ENCODE measurements at regions not wholly inside any gene's neighbourhood (a gene's known extent, or its start where the extent isn't known, plus 50 kb on each side); places are given as distances from the start of the nearest gene placed in this dataset.

- H3K4me3 ChIP-seq: no peak overlapping the region
- FAIRE-seq: no peak
These were observed 231.1 kb upstream of the RUNX1 start for GRCh38 chr21:35280231-35280630.

GRCh38 chr21:35275776-35276175, 226.7 kb upstream of the RUNX1 start:
- no peaks in the 10 kb centered on the region for H3K4me1 ChIP-seq
- no peak overlapping the region for H3K27ac ChIP-seq
- H3K4me3 ChIP-seq: no peak overlapping the region
- ChIA-PET CTCF (no interaction called here), POLR2A (no interaction called here)
- DNase-seq (ENCODE audit: low read depth in 1 of 2, low spot score in 1 of 2) (no peak), FAIRE-seq (no peak), ATAC-seq (no peak)
- no peak overlapping the region for H3K4me2 ChIP-seq
- 73% methylated on average over 3 of the region's 3 CpGs for WGBS (ENCODE audit: missing lambda C conversion rate)
- TF ChIP-seq ELK1 (IDR thresholded peaks at IDR 0.05; ENCODE audit: low read depth, low read length) (no peak), MAZ (IDR thresholded peaks at IDR 0.05; ENCODE audit: borderline replicate concordance, low read depth, low read length) (no peak), TFCP2L1 (CRISPR knock-in tag; IDR thresholded peaks at IDR 0.05) (no peak), NR3C1 (IDR thresholded peaks at IDR 0.05) (no peak), MAFK (IDR thresholded peaks at IDR 0.05; ENCODE audit: partially characterized antibody) (no peak)
- no peaks in the 10 kb centered on the region for H3K9me3 ChIP-seq

More at GRCh38 chr21:35280231-35280630, 231.1 kb upstream of the RUNX1 start:
- no peak for TF ChIP-seq REST (IDR thresholded peaks at IDR 0.05)
- TF ChIP-seq, protein P1, sequence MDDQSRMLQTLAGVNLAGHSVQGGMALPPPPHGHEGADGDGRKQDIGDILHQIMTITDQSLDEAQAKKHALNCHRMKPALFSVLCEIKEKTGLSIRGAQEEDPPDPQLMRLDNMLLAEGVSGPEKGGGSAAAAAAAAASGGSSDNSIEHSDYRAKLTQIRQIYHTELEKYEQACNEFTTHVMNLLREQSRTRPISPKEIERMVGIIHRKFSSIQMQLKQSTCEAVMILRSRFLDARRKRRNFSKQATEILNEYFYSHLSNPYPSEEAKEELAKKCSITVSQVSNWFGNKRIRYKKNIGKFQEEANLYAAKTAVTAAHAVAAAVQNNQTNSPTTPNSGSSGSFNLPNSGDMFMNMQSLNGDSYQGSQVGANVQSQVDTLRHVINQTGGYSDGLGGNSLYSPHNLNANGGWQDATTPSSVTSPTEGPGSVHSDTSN (IDR thresholded peaks at IDR 0.05): no peak
- no peak for TF ChIP-seq FOXS1 (CRISPR knock-in tag; IDR thresholded peaks at IDR 0.05)
- TF ChIP-seq CEBPB (IDR thresholded peaks at IDR 0.05): no peak
- TF ChIP-seq ZC3H11A (IDR thresholded peaks at IDR 0.05): no peak
- no peak for TF ChIP-seq TP53 (CRISPR knock-in tag; IDR thresholded peaks at IDR 0.05)
- TF ChIP-seq RCOR1 (IDR thresholded peaks at IDR 0.05; ENCODE audit: low read depth, low read length): no peak
- TF ChIP-seq, protein P2, sequence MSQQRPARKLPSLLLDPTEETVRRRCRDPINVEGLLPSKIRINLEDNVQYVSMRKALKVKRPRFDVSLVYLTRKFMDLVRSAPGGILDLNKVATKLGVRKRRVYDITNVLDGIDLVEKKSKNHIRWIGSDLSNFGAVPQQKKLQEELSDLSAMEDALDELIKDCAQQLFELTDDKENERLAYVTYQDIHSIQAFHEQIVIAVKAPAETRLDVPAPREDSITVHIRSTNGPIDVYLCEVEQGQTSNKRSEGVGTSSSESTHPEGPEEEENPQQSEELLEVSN (IDR thresholded peaks at IDR 0.05; ENCODE audit: borderline replicate concordance, low read depth): no peak
- no peak for TF ChIP-seq SREBF2 (IDR thresholded peaks at IDR 0.05)
- TF ChIP-seq, protein P3, sequence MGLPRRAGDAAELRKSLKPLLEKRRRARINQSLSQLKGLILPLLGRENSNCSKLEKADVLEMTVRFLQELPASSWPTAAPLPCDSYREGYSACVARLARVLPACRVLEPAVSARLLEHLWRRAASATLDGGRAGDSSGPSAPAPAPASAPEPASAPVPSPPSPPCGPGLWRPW (IDR thresholded peaks at IDR 0.05): no peak
- no peak for TF ChIP-seq GATA3 (IDR thresholded peaks at IDR 0.05; ENCODE audit: borderline replicate concordance)
- no peak for TF ChIP-seq EHF (CRISPR knock-in tag; IDR thresholded peaks at IDR 0.05)
- no peak for TF ChIP-seq HOXA7 (CRISPR knock-in tag; IDR thresholded peaks at IDR 0.05)
- no peak for TF ChIP-seq CBX2 (IDR thresholded peaks at IDR 0.05; ENCODE audit: borderline replicate concordance, low read depth)
- no peak for TF ChIP-seq MYC (IDR thresholded peaks at IDR 0.05; ENCODE audit: borderline replicate concordance, low read length)
- TF ChIP-seq CHD4 (IDR thresholded peaks at IDR 0.05; ENCODE audit: borderline replicate concordance): no peak
- DNase-seq (ENCODE audit: low read depth in 1 of 2, low spot score in 1 of 2): no peak
- no peaks in the 10 kb centered on the region for H3K4me1 ChIP-seq
- CTCF ChIA-PET: interaction anchor here (1.0 kb wide), 1 partner anchor 10 kb away, joined by 3 read pairs; no protein-coding TSS in a partner anchor
- ATAC-seq: no peak
- no peak overlapping the region for H3K4me2 ChIP-seq
- no peak overlapping the region for H3K27ac ChIP-seq
- no peaks in the 10 kb centered on the region for H3K9me3 ChIP-seq
- POLR2A ChIA-PET: no interaction called here

Data from A549 (cell line).